ACC112 (cell line): ENCODE measurements at regions not wholly inside any gene's neighbourhood (a gene's known extent, or its start where the extent isn't known, plus 50 kb on each side); places are given as distances from the start of the nearest gene placed in this dataset.
"Not testable (repeated sequence)": the region's sequence is repeated elsewhere in the genome, so short reads cannot be mapped to it uniquely, and the experiment has no call there.

Experiments used
- H2AFZ ChIP-seq: fragments of 200-600 bp; sonication (generic); one replicate; pipeline ENCODE4 v1.6.0; 2017; ENCODE audit warnings: antibody characterized with exemption, low read length; ENCODE audit not compliant: unreplicated experiment
- H3K27ac ChIP-seq: fragments of 200-600 bp; sonication (generic); 2 replicates; pipeline ENCODE4 v1.5.1; 2014; ENCODE audit warnings: low read depth, mild to moderate bottlenecking, antibody characterized with exemption, low read length, moderate library complexity
- H3K27me3 ChIP-seq: fragments of 200-600 bp; sonication (generic); 2 replicates; pipeline ENCODE4 v1.6.1; 2014; ENCODE audit warnings: mild to moderate bottlenecking, antibody characterized with exemption, low read length, moderate library complexity, mixed read lengths; ENCODE audit not compliant: insufficient read depth
- H3K36me3 ChIP-seq: fragments of 200-600 bp; sonication (generic); 2 replicates; pipeline ENCODE4 v1.6.1; 2016; ENCODE audit warnings: mild to moderate bottlenecking, antibody characterized with exemption, low read length, moderate library complexity, mixed read lengths; ENCODE audit not compliant: insufficient read depth
- H3K4me1 ChIP-seq: fragments of 200-600 bp; sonication (generic); one replicate; pipeline ENCODE4 v1.6.1; 2016; ENCODE audit warnings: low read length, mixed read lengths; ENCODE audit not compliant: insufficient read depth, unreplicated experiment, control insufficient read depth
- H3K4me3 ChIP-seq: fragments of 200-600 bp; sonication (generic); 2 replicates; pipeline ENCODE4 v1.5.1; 2014; ENCODE audit warnings: mild to moderate bottlenecking, low read depth, low read length
- H3K79me2 ChIP-seq: fragments of 200-600 bp; sonication (generic); one replicate; pipeline ENCODE4 v1.6.0; 2016; ENCODE audit warnings: low read length; ENCODE audit not compliant: control insufficient read depth, unreplicated experiment, insufficient read depth

DNA sequence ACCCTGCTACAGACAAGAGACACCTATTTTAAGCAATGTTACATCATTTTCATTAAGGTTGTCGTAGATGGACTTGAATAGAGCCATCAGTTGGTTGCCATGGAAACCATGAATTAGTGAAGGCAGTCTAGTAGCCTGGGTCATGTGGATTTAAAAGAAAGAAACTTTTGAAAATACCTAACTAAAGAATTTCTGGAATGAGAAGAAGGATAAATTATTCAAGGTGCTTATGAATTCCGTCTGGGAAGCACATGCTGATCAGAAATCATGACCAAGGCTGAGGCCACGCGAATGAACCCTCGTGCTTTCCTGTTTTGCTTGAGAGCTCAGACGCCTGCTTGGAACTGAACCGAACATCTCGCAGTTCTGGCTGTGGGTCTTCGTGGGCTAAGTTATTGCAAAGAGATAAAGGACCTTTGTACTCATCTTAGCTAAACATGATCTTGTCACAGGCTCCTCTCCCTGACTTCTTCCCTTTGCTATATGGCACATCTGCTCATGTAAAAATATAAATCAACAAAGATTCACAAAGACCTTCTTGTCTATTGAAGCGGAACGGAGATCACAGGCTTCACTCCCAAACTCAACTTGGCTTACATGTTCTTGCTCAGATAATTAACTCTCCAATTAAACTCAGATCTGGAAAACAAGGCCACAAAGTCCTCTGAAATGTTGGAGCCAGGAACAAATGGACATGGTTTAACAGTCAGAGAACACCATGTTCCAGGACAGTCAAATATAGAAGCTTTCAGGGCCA is 140.2 kb downstream of the NUFIP1 start:
- H3K4me3 ChIP-seq = no peak overlapping the region
- no peaks in the 10 kb centered on the region for H3K36me3 ChIP-seq
- H3K79me2 ChIP-seq = no peaks in the 10 kb centered on the region
- no peaks in the 10 kb centered on the region for H3K27me3 ChIP-seq
- no peaks in the 10 kb centered on the region for H3K4me1 ChIP-seq
- H2AFZ ChIP-seq = no peak overlapping the region
- no peak overlapping the region for H3K27ac ChIP-seq

- H3K4me1 ChIP-seq = peaks cover 26% of the 10 kb centered on the region
- not testable (repeated sequence) for H3K36me3 ChIP-seq
These were observed 143.8 kb downstream of the NUFIP1 start for GRCh38 chr13:44845281-44846058.

DNA sequence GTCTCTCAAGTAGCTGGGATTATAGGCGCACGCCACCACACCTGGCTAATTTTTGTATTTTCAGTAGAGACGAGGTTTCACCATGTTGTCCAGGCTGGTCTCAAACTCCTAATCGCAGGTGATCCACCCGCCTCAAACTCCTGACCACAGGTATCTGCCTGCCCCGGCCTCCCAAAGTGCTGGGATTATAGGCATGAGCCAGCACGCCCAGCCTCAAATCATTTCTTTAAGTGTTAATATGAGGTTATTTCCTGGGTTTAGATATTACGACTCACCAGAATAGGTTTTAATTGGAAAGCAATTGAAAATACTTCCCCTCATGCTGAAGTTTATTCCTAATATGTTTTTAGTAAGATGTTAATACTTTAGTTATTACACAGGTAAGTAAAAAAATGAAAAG is 144.5 kb downstream of the NUFIP1 start:
- H3K4me1 ChIP-seq = peaks cover 31% of the 10 kb centered on the region
- no peaks in the 10 kb centered on the region for H3K27me3 ChIP-seq
- H2AFZ ChIP-seq = no peak overlapping the region
- no peaks in the 10 kb centered on the region for H3K79me2 ChIP-seq
- no peak overlapping the region for H3K4me3 ChIP-seq
- no peaks in the 10 kb centered on the region for H3K36me3 ChIP-seq
- no peak overlapping the region for H3K27ac ChIP-seq

More at GRCh38 chr13:44845281-44846058, 143.8 kb downstream of the NUFIP1 start:
- H3K27ac ChIP-seq, H3K79me2 ChIP-seq, H3K27me3 ChIP-seq, H2AFZ ChIP-seq, H3K4me3 ChIP-seq: not testable (repeated sequence)

DNA sequence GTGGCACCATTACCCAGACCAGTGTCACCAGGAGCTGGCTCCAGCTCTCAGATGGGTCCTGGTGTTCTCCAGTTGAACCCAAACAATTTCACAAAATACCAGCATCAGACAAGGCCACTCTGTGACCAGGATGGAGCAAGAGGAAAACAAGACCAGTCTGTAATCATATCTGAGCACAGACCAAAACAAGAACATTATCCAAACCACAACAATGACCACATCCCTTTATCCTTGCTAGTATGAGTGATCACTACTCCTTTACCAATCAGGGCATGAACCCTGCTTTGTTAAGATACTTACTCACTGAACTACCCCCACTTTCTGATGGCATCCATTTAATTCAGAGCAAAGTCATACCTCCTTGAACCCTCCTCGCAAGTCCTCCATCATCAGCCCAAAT is 145.9 kb downstream of the NUFIP1 start:
- Histone ChIP-seq H3K27ac (no peak overlapping the region), H3K4me1 (peaks cover 31% of the 10 kb centered on the region), H3K27me3 (no peaks in the 10 kb centered on the region), H2AFZ (no peak overlapping the region), H3K36me3 (no peaks in the 10 kb centered on the region), H3K79me2 (no peaks in the 10 kb centered on the region), H3K4me3 (no peak overlapping the region)

- no peaks in the 10 kb centered on the region for H3K79me2 ChIP-seq
- peaks cover 36% of the 10 kb centered on the region for H3K4me1 ChIP-seq
- H3K36me3 ChIP-seq = no peaks in the 10 kb centered on the region
- no peak overlapping the region for H2AFZ ChIP-seq
- H3K27ac ChIP-seq = no peak overlapping the region
- no peaks in the 10 kb centered on the region for H3K27me3 ChIP-seq
- H3K4me3 ChIP-seq = no peak overlapping the region
These were observed 147.1 kb downstream of the NUFIP1 start for GRCh38 chr13:44842158-44842557.

DNA sequence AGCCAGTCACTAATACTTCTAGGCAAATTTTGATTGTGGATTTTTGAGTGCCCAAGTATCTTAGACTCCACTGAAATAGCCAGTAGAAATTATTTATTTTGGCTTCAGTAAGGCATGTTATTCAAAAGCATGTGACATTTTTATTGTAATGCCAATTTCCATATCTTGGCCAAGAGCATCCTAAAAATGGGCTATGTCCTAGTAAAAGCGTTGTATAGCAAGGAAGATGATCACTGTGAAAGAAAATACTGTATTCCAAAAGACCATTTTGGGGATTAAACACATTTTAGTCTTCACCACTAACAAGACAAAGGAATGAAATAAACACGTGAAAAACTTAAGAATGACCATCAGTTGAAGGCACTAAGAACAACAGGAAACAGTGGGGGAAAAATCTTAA is 149.1 kb downstream of the NUFIP1 start:
- peaks cover 40% of the 10 kb centered on the region for H3K4me1 ChIP-seq
- no peaks in the 10 kb centered on the region for H3K36me3 ChIP-seq
- H3K4me3 ChIP-seq = no peak overlapping the region
- peak overlapping the region; percentile 31; the same call in 1 of the 2 replicates for H3K27ac ChIP-seq
- peak overlapping the region; percentile 67 for H2AFZ ChIP-seq
- no peaks in the 10 kb centered on the region for H3K79me2 ChIP-seq
- H3K27me3 ChIP-seq = no peaks in the 10 kb centered on the region

DNA sequence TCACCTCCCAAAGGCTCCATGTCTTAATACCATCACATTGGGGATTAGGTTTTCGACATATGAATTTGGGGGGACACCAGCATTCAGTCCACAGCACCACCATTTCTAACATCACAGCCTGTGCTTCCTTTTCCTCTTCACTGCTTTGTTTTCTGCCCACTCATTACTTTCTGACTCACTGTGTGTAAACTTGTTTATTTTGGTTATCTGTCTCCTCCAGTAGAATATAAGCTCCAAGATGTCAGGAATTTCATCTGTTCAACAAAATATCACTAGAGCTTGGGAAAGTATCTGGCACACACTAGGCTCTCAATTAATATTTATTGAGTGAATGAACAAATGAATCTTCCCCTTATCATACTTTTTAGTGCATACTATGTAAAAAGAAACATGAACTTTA is 152.0 kb downstream of the NUFIP1 start:
- Histone ChIP-seq H3K4me3 (no peak overlapping the region), H3K27ac (no peak overlapping the region), H3K36me3 (no peaks in the 10 kb centered on the region), H3K79me2 (no peaks in the 10 kb centered on the region), H3K27me3 (no peaks in the 10 kb centered on the region), H3K4me1 (peaks cover 25% of the 10 kb centered on the region), H2AFZ (peak overlapping the region; percentile 32)

GRCh38 chr13:44834404-44834803 is 154.9 kb downstream of the NUFIP1 start:
- Histone ChIP-seq H3K27me3 (no peaks in the 10 kb centered on the region), H2AFZ (no peak overlapping the region), H3K79me2 (no peaks in the 10 kb centered on the region), H3K4me1 (peaks cover 10% of the 10 kb centered on the region), H3K4me3 (no peak overlapping the region), H3K27ac (no peak overlapping the region), H3K36me3 (no peaks in the 10 kb centered on the region)

- H3K4me3 ChIP-seq = no peak overlapping the region
- H3K27ac ChIP-seq = no peak overlapping the region
- H2AFZ ChIP-seq = no peak overlapping the region
- peaks cover 10% of the 10 kb centered on the region for H3K4me1 ChIP-seq
- H3K36me3 ChIP-seq = no peaks in the 10 kb centered on the region
- no peaks in the 10 kb centered on the region for H3K27me3 ChIP-seq
- no peaks in the 10 kb centered on the region for H3K79me2 ChIP-seq
These were observed 155.6 kb downstream of the NUFIP1 start for GRCh38 chr13:44833626-44834025.

GRCh38 chr13:44833139-44833538 is 156.1 kb downstream of the NUFIP1 start:
- peaks cover 10% of the 10 kb centered on the region for H3K4me1 ChIP-seq
- H3K4me3 ChIP-seq = no peak overlapping the region
- no peaks in the 10 kb centered on the region for H3K27me3 ChIP-seq
- H3K27ac ChIP-seq = no peak overlapping the region
- no peak overlapping the region for H2AFZ ChIP-seq
- no peaks in the 10 kb centered on the region for H3K36me3 ChIP-seq
- H3K79me2 ChIP-seq = no peaks in the 10 kb centered on the region
